OCI-LY1 (cell line): ENCODE measurements at regions not wholly inside any gene's neighbourhood (a gene's known extent, or its start where the extent isn't known, plus 50 kb on each side); places are given as distances from the start of the nearest gene placed in this dataset.
"Not testable (repeated sequence)": the region's sequence is repeated elsewhere in the genome, so short reads cannot be mapped to it uniquely, and the experiment has no call there.

Source experiments
- H2AFZ ChIP-seq: fragments of 200-600 bp; sonication (generic), shearing (Covaris generic); 2 replicates; pipeline ENCODE4 v1.6.0; 2014; ENCODE audit warnings: antibody characterized with exemption, mild to moderate bottlenecking, low read length
- H3F3A ChIP-seq: fragments of 200-600 bp; sonication (generic), shearing (Covaris generic); 2 replicates; pipeline ENCODE4 v1.6.0; 2014; ENCODE audit warnings: mild to moderate bottlenecking, antibody characterized with exemption, low read length, moderate library complexity; ENCODE audit not compliant: insufficient read depth
- H3K27ac ChIP-seq: fragments of 200-600 bp; sonication (generic); 2 replicates; pipeline ENCODE4 v1.5.1; 2014; ENCODE audit warnings: low read length, mixed run types, mild to moderate bottlenecking, low read depth; ENCODE audit not compliant: poor library complexity, severe bottlenecking
- H3K27me3 ChIP-seq: fragments of 200-600 bp; sonication (generic); 2 replicates; pipeline ENCODE4 v1.6.0; 2014; ENCODE audit warnings: antibody characterized with exemption, mild to moderate bottlenecking, low read length, moderate library complexity; ENCODE audit not compliant: insufficient read depth
- H3K36me3 ChIP-seq: fragments of 200-600 bp; sonication (generic); 2 replicates; pipeline ENCODE4 v1.6.1; 2014; ENCODE audit warnings: mild to moderate bottlenecking, antibody characterized with exemption, low read length, moderate library complexity, mixed read lengths; ENCODE audit not compliant: insufficient read depth
- H3K4me1 ChIP-seq: fragments of 200-600 bp; sonication (generic); 2 replicates; pipeline ENCODE4 v1.5.1; 2014; ENCODE audit warnings: mild to moderate bottlenecking, low read length, moderate library complexity; ENCODE audit not compliant: insufficient read depth, severe bottlenecking
- H3K4me2 ChIP-seq: fragments of 200-600 bp; sonication (generic), shearing (Covaris generic); 2 replicates; pipeline ENCODE4 v1.6.1; 2014; ENCODE audit warnings: low read length
- H3K4me3 ChIP-seq: fragments of 200-600 bp; sonication (generic); 2 replicates; pipeline ENCODE4 v1.5.1; 2014; ENCODE audit warnings: low read length, low read depth, mild to moderate bottlenecking, mixed read lengths; ENCODE audit not compliant: poor library complexity, severe bottlenecking
- H3K79me2 ChIP-seq: fragments of 200-600 bp; shearing (Covaris generic); 2 replicates; pipeline ENCODE4 v1.6.1; 2016; ENCODE audit warnings: mixed run types, low read length, mixed read lengths; ENCODE audit not compliant: insufficient read depth
- H3K9ac ChIP-seq: fragments of 200-600 bp; sonication (generic), shearing (Covaris generic); 2 replicates; pipeline ENCODE4 v1.6.1; 2014; ENCODE audit warnings: mild to moderate bottlenecking, low read length, mixed read lengths
- H3K9me2 ChIP-seq: fragments of 200-600 bp; sonication (generic), shearing (Covaris generic); 2 replicates; pipeline ENCODE4 v1.6.1; 2014; ENCODE audit warnings: low read depth, mild to moderate bottlenecking, low read length, mixed read lengths
- H3K9me3 ChIP-seq: fragments of 200-600 bp; shearing (Covaris generic); 2 replicates; pipeline ENCODE4 v1.6.1; 2014; ENCODE audit warnings: low read length, mixed read lengths
- H4K20me1 ChIP-seq: fragments of 200-600 bp; sonication (generic), shearing (Covaris generic); 2 replicates; pipeline ENCODE4 v1.6.0; 2016; ENCODE audit warnings: mild to moderate bottlenecking, low read length; ENCODE audit not compliant: insufficient read depth
- EZH2 ChIP-seq: fragments of 200-600 bp; sonication (generic), shearing (Covaris generic); IDR thresholded peaks from 2 replicates; pipeline ENCODE4 v1.8.0; 2017; ENCODE audit warnings: borderline replicate concordance, mixed run types, mild to moderate bottlenecking, antibody characterized with exemption, low read length, moderate library complexity, mixed read lengths
- TF ChIP-seq, protein P1 (sequence below): fragments of 200-600 bp; sonication (generic), shearing (Covaris generic); IDR thresholded peaks from 2 replicates; pipeline ENCODE4 v1.5.1; 2017; ENCODE audit warnings: mild to moderate bottlenecking, antibody characterized with exemption, low read length, moderate library complexity, mixed read lengths

DNA sequence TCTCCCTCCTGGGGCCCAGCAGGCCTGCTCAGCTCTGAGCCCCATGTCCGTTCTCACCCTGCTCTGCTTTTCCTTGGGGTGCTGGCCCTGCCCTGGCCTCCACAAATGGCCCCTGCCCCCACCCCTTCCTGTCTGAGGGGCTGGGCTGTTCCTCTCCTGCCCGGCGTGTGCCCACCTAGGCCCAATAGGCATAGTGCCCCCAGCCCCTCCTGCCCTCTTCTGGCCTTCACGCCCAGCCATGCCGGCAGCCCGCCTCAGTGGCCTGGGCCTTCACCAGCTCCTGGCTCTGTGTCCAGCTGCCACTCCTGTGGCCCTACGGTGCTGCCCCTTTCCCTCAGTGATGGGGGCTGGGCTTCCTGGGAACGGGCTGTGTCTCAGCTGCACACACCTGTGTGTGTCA, 125.9 kb downstream of the TMEM121 start:
- not testable (repeated sequence) for H3K4me2 ChIP-seq, H3K9me3 ChIP-seq, H4K20me1 ChIP-seq, H2AFZ ChIP-seq, H3K4me3 ChIP-seq, H3K79me2 ChIP-seq, H3K9ac ChIP-seq, H3K9me2 ChIP-seq, H3K27ac ChIP-seq, H3K4me1 ChIP-seq, H3K36me3 ChIP-seq, H3F3A ChIP-seq, H3K27me3 ChIP-seq

DNA sequence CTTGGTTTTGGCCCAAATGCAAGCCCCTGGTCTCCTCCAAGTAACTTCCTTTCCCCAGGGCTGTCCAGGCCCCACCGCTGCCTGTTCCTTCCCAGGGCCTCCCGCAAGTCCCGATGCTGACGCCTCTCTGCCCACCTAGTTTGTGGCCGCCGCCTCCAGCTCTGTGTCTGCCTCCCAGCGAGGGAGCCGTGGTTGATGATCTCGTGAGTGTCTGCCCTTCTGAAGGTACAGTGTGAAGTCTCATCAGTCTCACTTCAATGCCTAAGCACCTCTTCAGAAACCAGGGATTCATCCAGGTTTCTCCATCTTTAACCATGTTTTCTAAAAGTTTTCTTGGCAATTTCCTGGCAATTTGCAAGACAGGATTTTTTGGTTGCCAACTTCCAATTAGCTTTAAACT, 127.5 kb downstream of the TMEM121 start:
- H3K36me3 ChIP-seq, H4K20me1 ChIP-seq, H3F3A ChIP-seq, H3K9me3 ChIP-seq, H3K79me2 ChIP-seq, H3K9me2 ChIP-seq, H3K4me3 ChIP-seq, H3K27me3 ChIP-seq, H3K4me2 ChIP-seq, H3K9ac ChIP-seq, H3K4me1 ChIP-seq, H3K27ac ChIP-seq, H2AFZ ChIP-seq: not testable (repeated sequence)

DNA sequence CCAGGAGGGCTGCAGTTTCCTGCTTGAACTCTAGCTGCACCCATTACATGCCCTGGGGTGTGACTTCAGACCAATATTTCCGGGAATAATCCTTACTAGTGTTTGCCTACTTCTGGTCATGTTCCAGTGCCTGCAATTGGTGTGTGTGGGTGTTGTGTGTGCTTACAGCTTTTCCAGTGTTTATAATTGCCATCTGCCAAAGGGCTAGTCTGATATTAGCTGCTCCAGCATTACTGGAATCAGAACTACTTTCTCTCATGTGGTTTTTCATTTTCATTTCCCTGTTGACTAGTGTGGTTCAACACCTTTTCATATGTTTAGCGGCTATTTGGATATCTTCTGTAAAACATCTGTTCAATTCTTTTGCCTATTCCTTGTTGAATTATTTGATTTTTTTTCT, 132.9 kb downstream of the TMEM121 start:
- not testable (repeated sequence) for H3F3A ChIP-seq, H3K79me2 ChIP-seq, H3K4me2 ChIP-seq, H3K27me3 ChIP-seq, H3K4me3 ChIP-seq, H3K9me2 ChIP-seq, H2AFZ ChIP-seq, H3K4me1 ChIP-seq, H3K9me3 ChIP-seq, H3K27ac ChIP-seq, H3K9ac ChIP-seq, H3K36me3 ChIP-seq, H4K20me1 ChIP-seq

DNA sequence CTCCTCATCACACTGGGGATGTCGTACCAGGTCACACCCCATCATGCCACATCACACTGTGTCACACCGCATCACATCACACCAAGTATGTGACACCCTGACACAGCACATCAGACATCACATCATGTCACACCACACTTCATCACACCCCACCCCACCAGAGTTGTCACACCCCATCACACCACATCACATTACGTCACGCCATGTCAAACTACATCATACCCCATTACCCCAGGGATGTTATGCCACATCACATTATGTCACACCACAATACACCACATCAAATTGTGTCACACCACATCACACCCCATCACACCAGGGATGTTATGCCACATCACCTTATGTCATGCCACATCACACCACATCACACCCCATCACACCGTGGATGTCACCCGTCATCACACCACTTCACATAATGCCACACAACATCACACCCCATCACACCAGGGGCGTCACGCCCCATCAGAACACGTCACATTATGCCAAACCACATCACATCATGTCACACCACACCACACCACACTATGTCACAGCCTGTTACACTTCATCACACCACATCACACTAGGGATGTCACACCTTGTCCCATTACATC, 133.6 kb downstream of the TMEM121 start:
- no peaks in the 10 kb centered on the region for H3K9me3 ChIP-seq
- H2AFZ ChIP-seq, result no peak overlapping the region
- no peak overlapping the region for H3K9ac ChIP-seq
- no peaks in the 10 kb centered on the region for H3K79me2 ChIP-seq
- H3K4me3 ChIP-seq, result no peak overlapping the region
- no peaks in the 10 kb centered on the region for H4K20me1 ChIP-seq
- no peaks in the 10 kb centered on the region for H3F3A ChIP-seq
- H3K4me2 ChIP-seq, result no peak overlapping the region
- no peaks in the 10 kb centered on the region for H3K36me3 ChIP-seq
- H3K9me2 ChIP-seq, result no peaks in the 10 kb centered on the region
- TF ChIP-seq, protein P1, sequence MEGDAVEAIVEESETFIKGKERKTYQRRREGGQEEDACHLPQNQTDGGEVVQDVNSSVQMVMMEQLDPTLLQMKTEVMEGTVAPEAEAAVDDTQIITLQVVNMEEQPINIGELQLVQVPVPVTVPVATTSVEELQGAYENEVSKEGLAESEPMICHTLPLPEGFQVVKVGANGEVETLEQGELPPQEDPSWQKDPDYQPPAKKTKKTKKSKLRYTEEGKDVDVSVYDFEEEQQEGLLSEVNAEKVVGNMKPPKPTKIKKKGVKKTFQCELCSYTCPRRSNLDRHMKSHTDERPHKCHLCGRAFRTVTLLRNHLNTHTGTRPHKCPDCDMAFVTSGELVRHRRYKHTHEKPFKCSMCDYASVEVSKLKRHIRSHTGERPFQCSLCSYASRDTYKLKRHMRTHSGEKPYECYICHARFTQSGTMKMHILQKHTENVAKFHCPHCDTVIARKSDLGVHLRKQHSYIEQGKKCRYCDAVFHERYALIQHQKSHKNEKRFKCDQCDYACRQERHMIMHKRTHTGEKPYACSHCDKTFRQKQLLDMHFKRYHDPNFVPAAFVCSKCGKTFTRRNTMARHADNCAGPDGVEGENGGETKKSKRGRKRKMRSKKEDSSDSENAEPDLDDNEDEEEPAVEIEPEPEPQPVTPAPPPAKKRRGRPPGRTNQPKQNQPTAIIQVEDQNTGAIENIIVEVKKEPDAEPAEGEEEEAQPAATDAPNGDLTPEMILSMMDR, result no peak
- TF ChIP-seq EZH2, result no peak
- H3K4me1 ChIP-seq, result no peaks in the 10 kb centered on the region
- no peak overlapping the region for H3K27ac ChIP-seq
- H3K27me3 ChIP-seq, result no peaks in the 10 kb centered on the region
